ENCODE measurements at regions not wholly inside any gene's neighbourhood (a gene's known extent, or its start where the extent isn't known, plus 50 kb on each side); places are given as distances from the start of the nearest gene placed in this dataset.

- no peak for TF ChIP-seq POLR2AphosphoS5 (IDR thresholded peaks at IDR 0.05)
- TF ChIP-seq CTCF (IDR thresholded peaks at IDR 0.05): no peak
- TF ChIP-seq EP300 (IDR thresholded peaks at IDR 0.05; ENCODE audit: low read depth): no peak
- no peak for TF ChIP-seq POLR2A (IDR thresholded peaks at IDR 0.05)
Observed at GRCh38 chrY:12358337-12358736, 342.7 kb upstream of the USP9Y start.

Measured in transverse colon (tissue), 4 donors.